ENCODE measurements at regions not wholly inside any gene's neighbourhood (a gene's known extent, or its start where the extent isn't known, plus 50 kb on each side); places are given as distances from the start of the nearest gene placed in this dataset.

GRCh38 chr21:18715606-18716005 is 312.0 kb upstream of the TMPRSS15 start:
- no peak for TF ChIP-seq EZH2phosphoT487 (IDR thresholded peaks at IDR 0.05; ENCODE audit: low read length)
- no peak for TF ChIP-seq CTCF (IDR thresholded peaks at IDR 0.05; ENCODE audit: low read length)
- TF ChIP-seq EZH2 (optimal IDR thresholded peaks at IDR 0.05; ENCODE audit: low read depth, low read length): no peak

Measured in MM.1S (cell line).